Natural killer cell (primary cell): ENCODE measurements at regions not wholly inside any gene's neighbourhood (a gene's known extent, or its start where the extent isn't known, plus 50 kb on each side); places are given as distances from the start of the nearest gene placed in this dataset.
"Not testable (repeated sequence)": the region's sequence is repeated elsewhere in the genome, so short reads cannot be mapped to it uniquely, and the experiment has no call there.

Experiments
- ATAC-seq, 3 donors: fragments of 150-1000 bp in 2 of 3; fragments of 200-7000 bp in 1 of 3; cut with Tn5 transposase; 1 replicate in 1 of 3; 2 replicates in 2 of 3; pipeline ENCODE4 v1.10.0; 2021; ENCODE audit warnings: mild to moderate bottlenecking in 2 of 3, moderate library complexity in 2 of 3
- DNase-seq, 2 donors: peaks; one replicate each; pipeline versions ENCODE4 v3.0.0 to v3.0.0-alpha.2; 2013 to 2021; ENCODE audit warnings: mixed read lengths in 1 of 2
- H3K27ac ChIP-seq: one replicate; pipeline ENCODE4 v1.5.1; 2013; ENCODE audit warnings: mild to moderate bottlenecking, low read length
- H3K27me3 ChIP-seq: one replicate; pipeline ENCODE4 v1.6.1; 2013; ENCODE audit warnings: low read length; ENCODE audit not compliant: control insufficient read depth, insufficient read depth
- H3K36me3 ChIP-seq: one replicate; pipeline ENCODE4 v1.6.1; 2013; ENCODE audit warnings: low read length; ENCODE audit not compliant: control insufficient read depth, insufficient read depth
- H3K4me1 ChIP-seq: one replicate; pipeline ENCODE4 v1.6.1; 2013; ENCODE audit warnings: low read length; ENCODE audit not compliant: control insufficient read depth, insufficient read depth
- H3K4me3 ChIP-seq: one replicate; pipeline ENCODE4 v1.5.1; 2013; ENCODE audit warnings: low read length
- H3K9me3 ChIP-seq: one replicate; pipeline ENCODE4 v1.6.1; 2013; ENCODE audit warnings: low read length; ENCODE audit not compliant: control insufficient read depth, insufficient read depth
- H3K27ac Mint-ChIP-seq, 2 donors: one replicate each; pipeline ENCODE4 v1.8.0; 2022; ENCODE audit warnings: mild to moderate bottlenecking in 2 of 2, mixed read lengths in 2 of 2, moderate library complexity in 1 of 2
- H3K27me3 Mint-ChIP-seq, 2 donors: one replicate each; pipeline ENCODE4 v1.8.0; 2022; ENCODE audit warnings: low read depth in 2 of 2, mixed read lengths in 2 of 2
- H3K36me3 Mint-ChIP-seq: one replicate; pipeline ENCODE4 v1.8.0; 2022; ENCODE audit warnings: mixed read lengths
- H3K4me1 Mint-ChIP-seq, 2 donors: one replicate each; pipeline ENCODE4 v1.8.0; 2022; ENCODE audit warnings: mixed read lengths in 2 of 2
- H3K4me3 Mint-ChIP-seq: one replicate; pipeline ENCODE4 v1.8.0; 2022; ENCODE audit warnings: mild to moderate bottlenecking, moderate library complexity, mixed read lengths
- H3K9me3 Mint-ChIP-seq, 2 donors: one replicate each; pipeline ENCODE4 v1.8.0; 2022; ENCODE audit warnings: mixed read lengths in 2 of 2
- WGBS: methylation state at CpG from one replicate; pipeline ENCODE4 v1.1.7; 2013; ENCODE audit warnings: missing lambda C conversion rate; ENCODE audit not compliant: insufficient coverage; 5-methylcytosine and 5-hydroxymethylcytosine counted together
- intact Hi-C: fragments of 100-400 bp; cut with micrococcal nuclease; formaldehyde crosslinking; loops from one replicate; pipeline ENCODE4 v1.14.2; 2022
- TF ChIP-seq, protein P1 (sequence below): fragments of 200-600 bp; IDR thresholded peaks from one replicate; pipeline ENCODE4 v1.8.0; 2022; ENCODE audit warnings: antibody characterized with exemption

DNA sequence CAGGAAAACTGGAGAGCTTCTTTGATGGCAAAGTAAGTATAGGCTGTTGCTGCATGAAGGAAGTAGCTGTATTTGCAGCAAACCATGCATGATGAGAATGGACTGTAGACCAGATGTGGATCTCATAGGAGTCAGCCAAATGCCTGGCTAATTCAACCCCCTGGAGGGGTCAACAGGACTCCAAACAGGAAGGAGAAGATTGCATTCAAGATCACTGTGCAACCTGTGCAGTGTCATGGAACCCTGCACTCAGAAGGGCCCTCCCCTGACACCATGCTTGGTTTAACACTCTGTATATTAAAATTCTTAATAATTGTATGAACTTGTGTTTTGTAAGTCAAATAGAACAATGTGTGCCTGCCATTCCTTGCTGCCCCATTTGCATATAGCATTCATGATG, 225.1 kb upstream of the FSCB start:
- H3K4me1 ChIP-seq, result no peaks in the 10 kb centered on the region
- H3K27ac ChIP-seq, result no peak overlapping the region
- TF ChIP-seq, protein P1, sequence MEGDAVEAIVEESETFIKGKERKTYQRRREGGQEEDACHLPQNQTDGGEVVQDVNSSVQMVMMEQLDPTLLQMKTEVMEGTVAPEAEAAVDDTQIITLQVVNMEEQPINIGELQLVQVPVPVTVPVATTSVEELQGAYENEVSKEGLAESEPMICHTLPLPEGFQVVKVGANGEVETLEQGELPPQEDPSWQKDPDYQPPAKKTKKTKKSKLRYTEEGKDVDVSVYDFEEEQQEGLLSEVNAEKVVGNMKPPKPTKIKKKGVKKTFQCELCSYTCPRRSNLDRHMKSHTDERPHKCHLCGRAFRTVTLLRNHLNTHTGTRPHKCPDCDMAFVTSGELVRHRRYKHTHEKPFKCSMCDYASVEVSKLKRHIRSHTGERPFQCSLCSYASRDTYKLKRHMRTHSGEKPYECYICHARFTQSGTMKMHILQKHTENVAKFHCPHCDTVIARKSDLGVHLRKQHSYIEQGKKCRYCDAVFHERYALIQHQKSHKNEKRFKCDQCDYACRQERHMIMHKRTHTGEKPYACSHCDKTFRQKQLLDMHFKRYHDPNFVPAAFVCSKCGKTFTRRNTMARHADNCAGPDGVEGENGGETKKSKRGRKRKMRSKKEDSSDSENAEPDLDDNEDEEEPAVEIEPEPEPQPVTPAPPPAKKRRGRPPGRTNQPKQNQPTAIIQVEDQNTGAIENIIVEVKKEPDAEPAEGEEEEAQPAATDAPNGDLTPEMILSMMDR, result no peak
- H3K27me3 Mint-ChIP-seq, result no peaks in the 10 kb centered on the region
- no peak overlapping the region for H3K4me3 Mint-ChIP-seq
- H3K9me3 Mint-ChIP-seq, result peaks cover 3 to 5% of the 10 kb centered on the region in 2 donors
- intact Hi-C loops, result no loop called here
- ATAC-seq (peak in 1 of 3 donors; percentile 3), DNase-seq (no peak)
- no peaks in the 10 kb centered on the region for H3K36me3 Mint-ChIP-seq
- no peaks in the 10 kb centered on the region for H3K9me3 ChIP-seq
- H3K4me3 ChIP-seq, result no peak overlapping the region
- no peak overlapping the region for H3K27ac Mint-ChIP-seq
- no peaks in the 10 kb centered on the region for H3K4me1 Mint-ChIP-seq
- H3K36me3 ChIP-seq, result no peaks in the 10 kb centered on the region
- H3K27me3 ChIP-seq, result no peaks in the 10 kb centered on the region

DNA sequence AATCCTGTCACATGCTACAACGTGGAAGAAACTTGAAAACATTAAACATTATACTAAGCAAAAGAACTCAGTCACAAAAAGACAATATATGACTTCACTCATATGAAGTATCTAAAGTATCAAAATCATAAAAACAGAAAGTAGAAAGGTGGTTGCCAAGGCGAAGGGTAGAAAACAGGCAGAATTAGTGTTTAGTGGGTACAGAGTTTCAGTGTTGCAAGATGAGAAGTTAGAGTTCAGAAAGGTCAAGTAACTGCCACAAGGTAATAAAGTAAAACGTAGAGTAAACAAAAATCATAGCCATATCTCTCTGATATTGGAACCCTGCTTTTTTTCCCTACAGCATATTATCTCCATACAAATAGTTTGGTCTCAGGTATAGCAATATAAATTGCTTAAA, 223.8 kb upstream of the FSCB start:
- Histone ChIP-seq H3K4me3 (no peak overlapping the region), H3K4me1 (no peaks in the 10 kb centered on the region), H3K9me3 (no peaks in the 10 kb centered on the region), H3K27me3 (no peaks in the 10 kb centered on the region), H3K36me3 (no peaks in the 10 kb centered on the region), H3K27ac (no peak overlapping the region)
- Mint-ChIP-seq H3K36me3 (no peaks in the 10 kb centered on the region), H3K4me3 (no peak overlapping the region), H3K4me1 (no peaks in the 10 kb centered on the region), H3K27me3 (no peaks in the 10 kb centered on the region), H3K27ac (no peak overlapping the region), H3K9me3 (peaks cover 0 to 5% of the 10 kb centered on the region in 2 donors)
- DNase-seq, result no peak
- WGBS, result 46% methylated on average over 2 of the region's 3 CpGs
- ATAC-seq, result no peak
- intact Hi-C loops, result no loop called here
- TF ChIP-seq, protein P1, result no peak

DNA sequence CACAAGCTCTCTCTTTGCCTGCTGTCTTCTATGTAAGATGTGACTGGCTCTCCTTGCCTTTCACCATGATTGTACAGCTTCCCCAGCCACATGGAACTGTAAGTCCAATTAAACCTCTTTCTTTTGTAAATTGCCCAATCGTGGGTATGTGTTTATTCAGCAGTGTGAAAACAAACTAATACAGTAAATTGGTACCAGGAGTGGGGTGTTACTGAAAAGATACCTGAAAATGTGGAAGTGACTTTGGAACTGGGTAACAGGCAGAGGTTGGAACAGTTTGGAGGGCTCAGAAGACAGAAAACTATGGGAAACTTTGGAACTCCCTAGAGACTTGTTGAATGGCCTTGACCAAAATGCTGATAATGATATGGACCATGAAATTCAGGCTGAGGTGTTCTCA, 214.3 kb upstream of the FSCB start:
- Mint-ChIP-seq H3K36me3 (peaks cover 10% of the 10 kb centered on the region), H3K9me3 (peaks cover 7 to 12% of the 10 kb centered on the region in 2 donors)
- WGBS, result 50% methylated on average over 1 of the region's 1 CpG
- H3K4me3 ChIP-seq, H3K4me1 ChIP-seq, intact Hi-C loops, H3K27ac ChIP-seq, H3K27me3 Mint-ChIP-seq, H3K4me1 Mint-ChIP-seq, H3K36me3 ChIP-seq, H3K4me3 Mint-ChIP-seq, ATAC-seq, DNase-seq, H3K27ac Mint-ChIP-seq, H3K27me3 ChIP-seq: not testable (repeated sequence)
- H3K9me3 ChIP-seq, result peaks cover 13% of the 10 kb centered on the region

DNA sequence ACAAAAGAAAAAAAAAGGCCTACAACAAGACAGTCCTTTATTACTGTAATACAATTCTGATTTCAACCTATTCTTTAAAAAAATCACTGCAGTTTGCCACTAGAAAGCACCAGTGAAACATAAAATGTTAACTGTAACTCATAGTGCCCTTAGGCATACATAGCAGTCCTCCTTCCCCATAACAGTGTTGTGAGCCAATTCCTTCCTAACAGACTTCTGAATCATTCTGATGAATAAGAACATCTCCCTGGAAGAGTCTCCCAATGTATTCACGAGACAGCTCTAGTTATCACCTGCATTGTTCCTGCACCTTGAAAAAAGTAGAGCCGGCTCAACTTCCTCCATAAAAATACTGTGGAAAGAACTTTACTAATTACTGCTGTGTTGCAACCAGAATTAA, 213.6 kb upstream of the FSCB start:
- intact Hi-C loops, result no loop called here
- WGBS, result 92% methylated on average over 2 of the region's 2 CpGs
- DNase-seq (no peak), ATAC-seq (no peak)
- H3K4me3 ChIP-seq, result no peak overlapping the region
- TF ChIP-seq, protein P1, result no peak
- H3K36me3 Mint-ChIP-seq, result peaks cover 10% of the 10 kb centered on the region
- H3K27me3 ChIP-seq, result no peaks in the 10 kb centered on the region
- H3K4me1 ChIP-seq, result no peaks in the 10 kb centered on the region
- no peaks in the 10 kb centered on the region for H3K27me3 Mint-ChIP-seq
- no peaks in the 10 kb centered on the region for H3K36me3 ChIP-seq
- H3K4me3 Mint-ChIP-seq, result no peak overlapping the region
- H3K4me1 Mint-ChIP-seq, result no peaks in the 10 kb centered on the region
- peaks cover 14 to 16% of the 10 kb centered on the region in 2 donors for H3K9me3 Mint-ChIP-seq
- H3K27ac ChIP-seq, result no peak overlapping the region
- peaks cover 13% of the 10 kb centered on the region for H3K9me3 ChIP-seq
- no peak overlapping the region for H3K27ac Mint-ChIP-seq
